ENCODE measurements at regions not wholly inside any gene's neighbourhood (a gene's known extent, or its start where the extent isn't known, plus 50 kb on each side); places are given as distances from the start of the nearest gene placed in this dataset.
"Not testable (repeated sequence)": the region's sequence is repeated elsewhere in the genome, so short reads cannot be mapped to it uniquely, and the experiment has no call there.

GRCh38 chr3:3654916-3655315 is 144.3 kb upstream of the LRRN1 start:
- no peak overlapping the region for H3K4me3 ChIP-seq (ENCODE audit: low read depth, low read length)
- TF ChIP-seq CTCF (IDR thresholded peaks at IDR 0.05; ENCODE audit: low read depth, low read length) = no peak
- DNase-seq (ENCODE audit: low read depth, low spot score) = no peak
- in situ Hi-C loops (cut with HindIII; ENCODE audit: low sequenced_read_pairs) = no loop called here

DNA sequence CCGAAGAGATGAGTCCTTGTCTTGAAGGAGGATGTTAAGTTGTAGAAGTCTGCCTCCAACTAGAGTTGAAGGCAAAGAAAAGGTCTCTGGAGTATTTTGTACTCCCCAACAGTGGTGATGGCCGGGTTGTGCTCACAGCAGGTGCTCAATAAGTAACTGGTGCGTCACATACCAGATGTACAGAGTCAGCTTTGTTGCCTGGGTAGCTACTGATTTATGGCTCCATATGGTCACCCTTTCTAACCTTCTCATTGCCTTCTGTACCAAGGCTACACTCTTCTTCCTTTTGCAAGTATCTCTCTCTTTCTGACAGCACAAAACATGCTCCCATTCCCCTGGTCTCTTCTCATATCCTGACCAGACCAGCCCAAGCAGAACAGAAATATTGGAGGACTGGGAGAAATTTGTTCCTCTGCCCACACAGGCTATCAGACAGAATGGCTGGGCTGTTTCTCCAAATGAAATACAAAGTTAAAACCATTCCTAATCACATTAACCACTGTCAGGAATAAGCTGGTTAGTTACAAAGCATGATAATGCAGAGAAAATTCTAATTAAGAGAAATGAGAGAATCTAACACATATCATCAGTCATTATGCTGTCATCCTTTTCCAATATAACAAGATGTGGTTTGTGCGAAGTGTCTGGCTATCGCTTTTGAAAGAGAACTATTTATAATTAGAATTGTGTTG is 150.1 kb upstream of the LRRN1 start:
- no peak for TF ChIP-seq CTCF (IDR thresholded peaks at IDR 0.05; ENCODE audit: low read depth, low read length)
- no peak overlapping the region for H3K4me3 ChIP-seq (ENCODE audit: low read depth, low read length)
- DNase-seq (ENCODE audit: low read depth, low spot score) = peak; percentile 50
- in situ Hi-C loops (cut with HindIII; ENCODE audit: low sequenced_read_pairs) = no loop called here

DNA sequence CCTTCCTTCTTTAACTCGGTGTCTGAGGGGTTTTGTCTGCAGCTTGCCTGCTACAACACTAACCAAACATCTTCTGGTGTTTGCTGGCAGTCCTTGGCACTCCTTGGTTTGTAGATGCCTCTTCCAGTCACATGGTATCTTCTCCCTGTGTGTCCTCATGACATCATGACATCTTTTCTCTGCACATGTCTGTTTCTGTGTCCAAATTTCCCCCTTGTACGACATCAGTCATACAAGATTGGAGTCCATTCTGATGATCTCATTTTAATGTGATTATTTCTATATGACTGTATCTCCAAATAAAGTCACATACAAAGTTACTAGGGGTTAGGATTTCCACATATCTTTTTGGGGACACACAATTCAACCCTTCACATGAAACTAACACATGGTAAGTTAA is 152.3 kb upstream of the LRRN1 start:
- in situ Hi-C loops (cut with HindIII; ENCODE audit: low sequenced_read_pairs) = no loop called here
- no peak for TF ChIP-seq CTCF (IDR thresholded peaks at IDR 0.05; ENCODE audit: low read depth, low read length)
- no peak overlapping the region for H3K4me3 ChIP-seq (ENCODE audit: low read depth, low read length)
- DNase-seq (ENCODE audit: low read depth, low spot score) = no peak

- in situ Hi-C loops (cut with HindIII; ENCODE audit: low sequenced_read_pairs); DNase-seq (ENCODE audit: low read depth, low spot score): not testable (repeated sequence)
Observed at GRCh38 chr3:3646103-3646844, 153.0 kb upstream of the LRRN1 start.

DNA sequence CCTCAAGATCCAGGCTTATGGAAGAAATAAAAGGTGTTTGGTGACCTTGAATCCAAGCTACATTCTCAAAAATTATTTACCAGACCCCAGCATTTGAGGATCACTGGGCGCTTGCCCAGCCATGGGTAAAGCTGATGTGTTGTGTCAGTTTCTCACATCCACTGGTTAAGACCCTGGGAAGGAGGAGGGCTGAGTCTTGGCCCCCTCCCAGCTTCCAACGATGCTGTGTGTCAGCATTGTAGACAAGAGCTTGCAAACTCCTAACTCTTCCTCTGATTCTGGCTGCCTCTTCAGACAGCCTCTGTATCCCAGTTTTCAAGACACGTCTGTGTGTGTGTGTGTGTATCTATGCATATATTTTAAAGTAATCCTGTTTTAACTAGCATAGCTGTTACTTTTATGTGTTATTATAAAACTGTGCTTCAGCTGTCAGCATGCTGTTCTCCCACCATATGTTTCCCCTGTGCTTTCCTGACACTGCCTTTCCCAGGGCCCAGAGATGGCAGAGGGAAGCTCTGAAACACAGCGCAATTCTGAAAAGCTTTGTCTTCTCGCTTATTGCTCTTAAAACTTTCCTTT is 157.3 kb upstream of the LRRN1 start:
- DNase-seq (ENCODE audit: low read depth, low spot score) = no peak
- TF ChIP-seq CTCF (IDR thresholded peaks at IDR 0.05; ENCODE audit: low read depth, low read length) = no peak
- no peak overlapping the region for H3K4me3 ChIP-seq (ENCODE audit: low read depth, low read length)
- in situ Hi-C loops (cut with HindIII; ENCODE audit: low sequenced_read_pairs) = no loop called here

More at GRCh38 chr3:3646103-3646844, 153.0 kb upstream of the LRRN1 start:
- not testable (repeated sequence) for H3K4me3 ChIP-seq (ENCODE audit: low read depth, low read length)

DNA sequence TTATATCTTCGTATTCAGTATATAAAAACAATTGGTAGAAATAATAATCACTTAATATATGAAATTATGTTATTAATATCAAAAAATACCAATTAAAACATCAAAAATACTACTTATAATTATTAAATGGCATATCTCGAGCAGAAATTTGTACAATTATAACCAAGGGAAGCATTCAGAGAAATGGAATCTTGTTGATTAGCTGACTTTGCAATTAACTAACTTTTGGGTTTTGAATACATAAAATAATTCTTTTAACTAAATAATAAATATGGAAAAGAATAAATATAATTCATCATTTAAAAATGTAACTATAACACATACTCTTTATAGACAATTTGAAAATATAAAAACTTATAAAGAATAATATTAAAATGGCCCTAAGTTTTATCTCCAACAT is 160.2 kb upstream of the LRRN1 start:
- H3K4me3 ChIP-seq (ENCODE audit: low read depth, low read length) = no peak overlapping the region
- TF ChIP-seq CTCF (IDR thresholded peaks at IDR 0.05; ENCODE audit: low read depth, low read length) = no peak
- DNase-seq (ENCODE audit: low read depth, low spot score) = no peak
- in situ Hi-C loops (cut with HindIII; ENCODE audit: low sequenced_read_pairs) = no loop called here

GRCh38 chr3:3636815-3637214 is 162.4 kb upstream of the LRRN1 start:
- in situ Hi-C loops (cut with HindIII; ENCODE audit: low sequenced_read_pairs) = no loop called here
- no peak for TF ChIP-seq CTCF (IDR thresholded peaks at IDR 0.05; ENCODE audit: low read depth, low read length)
- H3K4me3 ChIP-seq (ENCODE audit: low read depth, low read length) = no peak overlapping the region

More at GRCh38 chr3:3636815-3637214, 162.4 kb upstream of the LRRN1 start:
- no peak for DNase-seq (ENCODE audit: low read depth, low spot score)
